ENCODE measurements at regions not wholly inside any gene's neighbourhood (a gene's known extent, or its start where the extent isn't known, plus 50 kb on each side); places are given as distances from the start of the nearest gene placed in this dataset.
"Not testable (repeated sequence)": the region's sequence is repeated elsewhere in the genome, so short reads cannot be mapped to it uniquely, and the experiment has no call there.

GRCh38 chr6:26799903-26800633 is 140.5 kb upstream of the ZNF322 start:
- not testable (repeated sequence) for DNase-seq

GRCh38 chr6:26803762-26804161 is 144.2 kb upstream of the ZNF322 start:
- DNase-seq = not testable (repeated sequence)

- DNase-seq = not testable (repeated sequence)
Measured at GRCh38 chr6:26811486-26812116, 152.1 kb upstream of the ZNF322 start.

GRCh38 chr6:26818640-26819225 is 159.2 kb upstream of the ZNF322 start:
- not testable (repeated sequence) for DNase-seq

DNA sequence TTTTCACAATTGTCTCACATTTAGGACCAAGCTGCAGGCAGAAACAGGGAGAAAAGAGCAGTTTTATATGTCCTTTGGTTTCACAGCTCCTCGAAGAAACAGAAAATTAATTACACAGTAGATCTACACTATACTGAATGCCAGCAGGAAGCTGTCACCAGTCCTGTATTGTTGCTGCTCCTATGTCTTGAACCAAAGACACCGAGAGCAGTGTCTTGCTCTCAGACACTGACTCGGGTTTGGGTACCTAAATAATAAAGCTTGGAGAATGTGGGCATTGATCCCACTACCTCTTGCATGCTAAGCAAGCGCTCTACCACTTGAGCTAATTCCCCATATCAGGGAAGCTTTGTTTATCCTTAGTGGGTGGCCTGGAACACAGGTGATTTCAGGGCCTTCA is 168.4 kb upstream of the ZNF322 start:
- not testable (repeated sequence) for DNase-seq

- not testable (repeated sequence) for DNase-seq
Measured at GRCh38 chr6:26829480-26829879, 169.9 kb upstream of the ZNF322 start.

- not testable (repeated sequence) for DNase-seq
Measured at GRCh38 chr6:26830992-26831391, 171.4 kb upstream of the ZNF322 start.

DNA sequence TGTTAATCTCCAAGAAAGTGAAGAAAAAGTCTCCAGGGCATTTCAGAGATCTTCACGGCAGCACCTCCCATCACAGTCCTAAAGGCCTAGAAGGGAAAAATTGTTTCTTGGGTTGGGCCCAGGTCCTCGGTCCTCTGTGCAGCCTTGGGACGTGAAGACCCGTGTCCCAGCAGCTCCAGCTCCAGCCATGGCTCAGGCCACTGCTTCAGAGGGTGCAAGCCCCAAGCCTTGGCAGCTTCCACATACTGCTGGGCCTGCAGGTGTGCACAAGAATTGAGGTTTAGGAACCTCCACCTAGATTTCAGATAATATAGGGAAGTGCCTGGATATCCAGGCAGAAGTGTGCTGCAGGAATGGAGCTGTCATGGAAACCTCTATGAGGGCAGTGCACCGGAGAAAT is 176.2 kb upstream of the ZNF322 start:
- not testable (repeated sequence) for DNase-seq

GRCh38 chr6:26836657-26837056 is 177.1 kb upstream of the ZNF322 start:
- DNase-seq = not testable (repeated sequence)

DNA sequence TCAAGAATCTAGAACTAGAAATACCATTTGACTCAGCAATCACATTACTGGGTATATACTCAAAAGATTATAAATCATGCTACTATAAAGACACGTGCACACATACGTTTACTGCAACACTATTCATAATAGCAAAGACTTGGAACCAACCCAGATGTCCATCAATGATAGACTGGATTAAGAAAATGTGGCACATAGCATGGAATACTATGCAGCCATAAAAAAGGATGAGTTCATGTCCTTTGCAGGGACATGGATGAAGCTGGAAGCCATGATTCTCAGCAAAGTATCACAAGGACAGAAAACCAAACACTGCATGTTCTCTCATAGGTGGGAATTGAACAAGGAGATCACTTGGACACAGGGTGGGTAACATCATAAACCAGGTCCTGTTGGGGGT is 185.3 kb upstream of the ZNF322 start:
- DNase-seq = not testable (repeated sequence)

GRCh38 chr6:26857289-26857688 is 197.7 kb upstream of the ZNF322 start:
- not testable (repeated sequence) for DNase-seq

DNA sequence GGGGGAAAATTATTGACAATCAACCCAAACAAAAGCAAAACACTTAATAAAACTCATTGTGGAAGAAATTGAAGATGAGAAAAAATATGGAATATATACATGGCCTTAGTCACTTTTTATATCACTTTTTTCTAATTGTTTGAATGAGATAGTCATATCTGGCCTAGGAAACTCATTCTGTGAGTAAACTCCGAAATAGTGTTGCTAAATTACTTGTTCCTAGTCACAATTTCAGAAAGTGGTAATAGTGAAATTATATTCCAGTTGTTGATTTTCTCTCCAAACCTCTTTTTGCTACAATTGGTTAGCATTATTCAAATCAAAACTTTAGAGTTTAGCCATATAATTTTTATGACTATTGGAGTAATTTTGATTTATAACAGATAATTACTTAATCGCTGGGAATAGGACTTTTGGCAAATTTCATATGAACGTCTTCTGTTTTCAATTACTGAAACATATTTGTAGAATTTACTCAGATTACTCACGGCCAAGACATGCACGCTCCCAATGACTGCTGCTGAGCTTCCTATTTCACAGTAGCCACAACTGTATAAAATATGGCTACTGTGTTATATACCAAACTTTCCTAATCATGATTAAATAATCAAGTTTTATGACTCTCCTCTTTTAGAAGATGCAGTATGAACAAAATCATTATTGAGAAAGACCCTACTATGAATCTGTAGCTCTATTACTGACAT is 199.7 kb upstream of the ZNF322 start:
- not testable (repeated sequence) for DNase-seq

DNA sequence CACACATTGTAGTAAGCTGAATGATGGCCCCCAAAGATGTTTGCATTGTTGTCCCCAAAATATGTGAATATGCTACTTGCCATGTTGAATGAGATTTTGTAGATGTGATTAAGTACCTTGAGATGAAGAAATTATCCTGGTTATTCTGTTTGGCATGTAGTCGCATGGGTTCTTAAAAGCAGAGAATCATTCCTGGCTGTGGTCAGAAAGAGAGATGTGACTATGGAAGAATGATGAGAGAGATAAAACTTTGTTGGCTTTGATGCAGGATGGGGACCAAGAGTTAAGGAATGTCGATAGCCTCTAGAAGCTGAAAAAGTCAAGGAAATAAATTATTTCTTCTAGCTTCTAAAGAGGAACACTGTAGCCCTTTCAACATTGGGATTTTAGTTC is 200.2 kb upstream of the ZNF322 start:
- DNase-seq = not testable (repeated sequence)

DNA sequence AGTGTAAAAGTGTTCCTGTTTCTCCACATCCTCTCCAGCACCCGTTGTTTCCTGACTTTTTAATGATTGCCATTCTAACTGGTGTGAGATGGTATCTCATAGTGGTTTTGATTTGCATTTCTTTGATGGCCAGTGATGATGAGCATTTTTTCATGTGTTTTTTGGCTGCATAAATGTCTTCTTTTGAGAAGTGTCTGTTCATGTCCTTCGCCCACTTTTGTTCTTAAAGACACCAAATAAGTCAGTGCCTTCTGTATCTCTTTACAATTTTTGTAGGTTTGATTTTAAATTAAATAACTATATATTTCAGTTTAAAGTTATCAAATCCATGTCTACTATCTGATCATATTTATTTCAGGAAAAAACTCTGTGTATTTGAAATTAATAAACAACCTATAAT is 202.4 kb upstream of the ZNF322 start:
- not testable (repeated sequence) for DNase-seq

DNA sequence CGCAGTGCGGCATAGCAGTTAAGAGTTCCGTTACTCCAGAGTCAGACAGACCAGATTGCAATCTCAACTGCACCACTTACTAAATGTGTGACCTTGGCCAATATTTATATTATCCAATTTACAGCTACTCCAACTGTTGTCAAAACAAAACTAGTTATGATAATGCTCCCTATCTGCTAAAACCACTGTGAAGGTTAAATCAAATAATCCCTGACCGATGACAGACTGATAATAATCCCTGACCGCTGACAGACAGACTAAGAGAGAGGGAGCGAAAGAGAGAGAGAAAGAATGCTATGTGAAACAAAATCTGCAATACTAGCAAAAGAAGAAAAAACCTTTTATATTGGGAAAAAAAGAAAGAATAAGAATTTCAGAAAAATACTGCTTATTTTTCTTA is 204.1 kb upstream of the ZNF322 start:
- not testable (repeated sequence) for DNase-seq

DNA sequence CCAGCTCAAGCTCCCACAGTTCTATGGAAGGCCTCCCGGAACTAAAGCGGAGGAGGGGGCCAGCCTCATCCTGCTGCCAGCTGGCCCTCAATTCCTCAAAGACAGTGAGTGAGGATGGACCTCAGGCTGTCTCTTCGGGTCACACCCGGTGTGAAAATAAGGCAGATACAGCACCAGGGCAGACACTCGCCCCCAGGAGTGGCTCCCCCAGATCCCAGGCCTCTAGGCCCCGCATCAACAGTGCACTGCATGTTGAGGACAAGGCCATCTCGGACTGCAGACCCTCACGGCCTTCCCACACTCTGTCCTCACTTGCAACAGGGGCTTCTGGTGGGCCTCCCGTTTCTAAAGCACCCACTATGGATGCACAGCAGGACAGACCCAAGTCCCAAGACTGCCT is 239.2 kb upstream of the ZNF322 start:
- DNase-seq = not testable (repeated sequence)

GRCh38 chr6:26924206-26924605 is 264.7 kb upstream of the ZNF322 start:
- DNase-seq = not testable (repeated sequence)

DNA sequence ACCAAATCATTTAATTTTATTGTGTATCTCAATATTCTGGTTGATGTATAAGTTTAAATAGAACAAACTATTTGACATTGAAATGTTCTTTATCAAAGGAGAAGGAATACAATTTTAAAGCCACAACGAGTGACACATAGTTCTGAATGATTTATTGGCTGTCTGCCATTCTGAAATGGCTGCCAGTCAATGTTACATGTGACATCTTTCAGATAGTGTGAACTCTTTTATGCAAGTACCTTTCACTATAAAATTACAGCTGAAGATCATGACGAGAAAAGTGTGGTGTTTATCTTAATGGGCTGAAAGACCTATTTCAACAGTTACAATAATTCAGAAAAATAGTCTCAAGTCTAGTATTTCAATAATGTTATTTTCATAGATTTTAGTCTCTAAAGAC is 268.6 kb upstream of the ZNF322 start:
- DNase-seq = not testable (repeated sequence)

- not testable (repeated sequence) for DNase-seq
Measured at GRCh38 chr6:26937258-26937657, 277.7 kb upstream of the ZNF322 start.

- DNase-seq = not testable (repeated sequence)
Measured at GRCh38 chr6:26951211-26951610, 291.7 kb upstream of the ZNF322 start.

GRCh38 chr6:26956078-26956600 is 291.4 kb upstream of the PRSS16 start:
- peak; percentile 82 for DNase-seq

GRCh38 chr6:26956601-26957184 is 290.8 kb upstream of the PRSS16 start:
- peak; percentile 75 for DNase-seq

All from CD4-positive, alpha-beta T cell treated with Interleukin-4 for 4 hours (primary cell).